ENCODE measurements at regions not wholly inside any gene's neighbourhood (a gene's known extent, or its start where the extent isn't known, plus 50 kb on each side); places are given as distances from the start of the nearest gene placed in this dataset.

DNA sequence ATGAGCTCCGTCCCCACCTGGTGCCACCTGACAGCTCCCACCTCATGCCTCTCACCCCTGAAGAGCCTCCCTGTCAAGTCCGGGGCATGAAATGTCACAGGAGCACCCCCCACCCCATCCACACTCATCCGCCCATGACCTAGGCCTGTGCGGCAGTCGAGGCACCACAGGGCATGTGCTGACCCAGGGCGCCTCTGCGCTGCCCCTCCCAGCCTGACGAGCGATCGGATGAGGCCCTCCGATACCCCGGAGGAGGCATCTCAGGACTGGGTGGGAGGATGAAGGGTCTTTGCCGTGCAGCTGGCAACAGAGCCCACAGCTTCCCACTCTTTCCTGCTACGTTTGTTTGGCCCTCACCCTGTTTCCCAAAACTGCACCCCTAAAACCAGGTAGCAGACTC, 184.4 kb upstream of the TCERG1L start:
- H3K9me3 ChIP-seq: no peaks in the 10 kb centered on the region
- H3K36me3 ChIP-seq: no peaks in the 10 kb centered on the region
- TF ChIP-seq, protein P1, sequence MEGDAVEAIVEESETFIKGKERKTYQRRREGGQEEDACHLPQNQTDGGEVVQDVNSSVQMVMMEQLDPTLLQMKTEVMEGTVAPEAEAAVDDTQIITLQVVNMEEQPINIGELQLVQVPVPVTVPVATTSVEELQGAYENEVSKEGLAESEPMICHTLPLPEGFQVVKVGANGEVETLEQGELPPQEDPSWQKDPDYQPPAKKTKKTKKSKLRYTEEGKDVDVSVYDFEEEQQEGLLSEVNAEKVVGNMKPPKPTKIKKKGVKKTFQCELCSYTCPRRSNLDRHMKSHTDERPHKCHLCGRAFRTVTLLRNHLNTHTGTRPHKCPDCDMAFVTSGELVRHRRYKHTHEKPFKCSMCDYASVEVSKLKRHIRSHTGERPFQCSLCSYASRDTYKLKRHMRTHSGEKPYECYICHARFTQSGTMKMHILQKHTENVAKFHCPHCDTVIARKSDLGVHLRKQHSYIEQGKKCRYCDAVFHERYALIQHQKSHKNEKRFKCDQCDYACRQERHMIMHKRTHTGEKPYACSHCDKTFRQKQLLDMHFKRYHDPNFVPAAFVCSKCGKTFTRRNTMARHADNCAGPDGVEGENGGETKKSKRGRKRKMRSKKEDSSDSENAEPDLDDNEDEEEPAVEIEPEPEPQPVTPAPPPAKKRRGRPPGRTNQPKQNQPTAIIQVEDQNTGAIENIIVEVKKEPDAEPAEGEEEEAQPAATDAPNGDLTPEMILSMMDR (IDR thresholded peaks at IDR 0.05; ENCODE audit: low read depth, low read length): no peak
- no peak overlapping the region for H3K4me3 ChIP-seq (ENCODE audit: low read depth, low read length)
- H3K27me3 ChIP-seq: no peaks in the 10 kb centered on the region
- H3K4me1 ChIP-seq: no peaks in the 10 kb centered on the region
- DNase-seq: no peak

DNA sequence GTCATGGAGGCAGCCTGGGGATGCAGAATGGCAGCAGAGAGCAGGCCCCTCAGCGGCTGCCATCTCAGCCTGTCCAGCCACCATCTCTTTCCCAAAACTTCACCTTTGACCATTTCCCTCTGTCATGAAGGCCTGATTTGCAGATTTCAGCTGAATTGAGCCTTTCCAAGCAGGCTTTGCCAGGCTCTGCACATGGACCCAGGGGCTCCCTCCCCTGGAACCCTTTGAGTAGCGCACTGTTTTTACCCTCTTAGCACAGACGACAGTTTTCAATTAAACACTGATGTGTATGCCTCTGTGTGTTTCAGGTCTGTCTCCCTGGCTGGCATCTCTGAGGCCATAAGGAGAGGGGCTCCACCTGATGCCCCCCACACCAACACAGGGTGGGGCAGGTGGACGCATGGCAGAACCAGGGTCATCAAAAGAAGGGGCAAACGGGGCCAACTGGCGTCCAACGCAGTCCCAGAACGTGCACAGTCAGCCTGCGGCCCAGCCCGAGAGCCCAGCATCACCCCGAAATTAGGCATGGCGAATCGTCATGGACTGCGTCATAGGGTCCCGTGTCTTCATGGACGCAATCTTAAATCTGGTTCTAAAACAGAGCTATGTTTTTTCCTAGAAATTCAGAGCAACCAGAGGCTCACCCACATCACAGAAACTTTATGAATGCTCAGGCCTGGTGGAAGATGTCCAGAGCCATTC, 185.0 kb upstream of the TCERG1L start:
- TF ChIP-seq, protein P1 (IDR thresholded peaks at IDR 0.05; ENCODE audit: low read depth, low read length): no peak

DNA sequence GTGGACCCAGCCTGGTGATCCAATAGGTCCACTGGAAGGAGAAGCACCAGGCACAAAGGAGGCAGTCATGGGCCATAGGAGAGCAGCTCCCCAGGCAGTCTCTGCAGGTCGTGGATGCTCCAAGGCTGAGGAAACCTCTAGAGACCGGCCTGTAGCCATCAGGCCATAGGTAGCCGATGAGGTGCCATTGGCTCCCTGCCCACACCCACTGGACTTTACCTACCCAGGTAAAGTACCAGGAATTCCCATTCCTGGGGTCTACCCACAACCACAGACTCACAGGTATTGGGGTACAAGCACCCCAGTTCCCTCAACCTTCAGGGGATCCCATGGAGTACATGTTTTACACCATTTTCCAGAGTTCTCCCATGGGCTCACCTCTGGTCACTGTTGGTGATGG, 188.0 kb upstream of the TCERG1L start:
- TF ChIP-seq, protein P1 (IDR thresholded peaks at IDR 0.05; ENCODE audit: low read depth, low read length): no peak
- Histone ChIP-seq H3K4me1 (no peaks in the 10 kb centered on the region), H3K9me3 (no peaks in the 10 kb centered on the region), H3K4me3 (ENCODE audit: low read depth, low read length) (no peak overlapping the region), H3K27me3 (no peaks in the 10 kb centered on the region), H3K36me3 (no peaks in the 10 kb centered on the region)
- no peak for DNase-seq

More for the DNA sequence above, 185.0 kb upstream of the TCERG1L start:
- Histone ChIP-seq H3K36me3 (no peaks in the 10 kb centered on the region), H3K4me3 (ENCODE audit: low read depth, low read length) (no peak overlapping the region), H3K27me3 (no peaks in the 10 kb centered on the region), H3K9me3 (no peaks in the 10 kb centered on the region), H3K4me1 (no peaks in the 10 kb centered on the region)
- DNase-seq: no peak

DNA sequence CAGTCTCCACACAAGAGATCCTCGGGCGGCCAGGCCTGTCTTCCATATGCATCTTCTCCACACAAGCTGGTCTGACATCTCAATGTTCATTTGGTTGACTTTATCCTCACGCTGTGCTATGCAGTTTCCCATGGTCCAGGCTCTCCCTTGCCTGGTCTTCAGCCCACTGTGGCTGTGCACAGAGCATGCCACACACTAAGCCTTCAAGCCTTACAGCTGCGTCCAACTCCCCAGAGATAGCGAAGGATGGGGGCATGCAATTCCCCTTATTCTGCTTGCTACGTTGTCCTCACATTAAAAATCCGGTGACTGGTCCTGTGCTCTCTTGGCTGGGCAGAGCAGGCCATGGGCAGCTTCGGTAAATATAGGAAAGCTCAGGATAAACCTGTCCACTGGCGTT, 188.7 kb upstream of the TCERG1L start:
- no peak overlapping the region for H3K4me3 ChIP-seq (ENCODE audit: low read depth, low read length)
- TF ChIP-seq, protein P1 (IDR thresholded peaks at IDR 0.05; ENCODE audit: low read depth, low read length): no peak
- no peaks in the 10 kb centered on the region for H3K36me3 ChIP-seq
- DNase-seq: no peak
- no peaks in the 10 kb centered on the region for H3K4me1 ChIP-seq
- H3K27me3 ChIP-seq: no peaks in the 10 kb centered on the region
- no peaks in the 10 kb centered on the region for H3K9me3 ChIP-seq

DNA sequence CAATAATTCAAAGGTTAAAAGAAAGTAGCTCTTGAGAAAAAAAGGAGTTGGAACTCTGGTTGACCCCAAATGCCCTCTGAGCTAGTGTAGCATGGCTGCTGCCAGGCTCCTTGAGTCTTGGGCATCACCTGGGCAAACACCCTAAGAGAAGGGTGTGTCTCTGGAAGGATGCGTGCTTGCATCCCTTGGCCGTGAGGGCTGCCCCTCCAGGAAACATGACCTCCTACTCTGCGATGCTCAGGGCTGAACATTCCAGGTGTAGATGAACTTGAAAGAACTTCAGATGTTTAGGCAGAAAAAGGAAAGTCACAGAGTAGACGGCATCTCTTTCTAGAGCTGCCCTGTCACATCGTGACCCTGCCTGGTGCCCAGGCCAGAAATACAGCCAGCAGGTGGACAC, 189.4 kb upstream of the TCERG1L start:
- H3K36me3 ChIP-seq: no peaks in the 10 kb centered on the region
- DNase-seq: no peak
- H3K27me3 ChIP-seq: no peaks in the 10 kb centered on the region
- TF ChIP-seq, protein P1 (IDR thresholded peaks at IDR 0.05; ENCODE audit: low read depth, low read length): no peak
- no peaks in the 10 kb centered on the region for H3K4me1 ChIP-seq
- no peaks in the 10 kb centered on the region for H3K9me3 ChIP-seq
- H3K4me3 ChIP-seq (ENCODE audit: low read depth, low read length): no peak overlapping the region

DNA sequence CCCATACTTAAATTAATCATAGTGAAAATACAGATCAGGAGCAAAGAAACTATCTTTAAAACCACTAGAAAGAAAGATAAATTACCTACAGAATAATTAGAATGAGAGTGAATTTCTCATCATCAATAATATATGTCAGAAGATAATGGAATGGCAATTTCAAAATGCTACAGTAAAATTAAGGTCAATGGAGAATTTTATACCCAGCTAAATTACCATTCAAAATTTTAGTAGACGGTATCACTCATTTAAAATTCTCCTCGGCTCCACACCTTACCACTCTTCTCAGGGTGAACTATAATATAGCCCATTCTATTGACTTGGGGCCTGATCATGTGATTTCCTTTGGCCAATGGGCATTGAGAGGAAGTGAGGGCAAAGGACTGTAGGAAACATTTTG, 192.5 kb upstream of the TCERG1L start:
- H3K4me3 ChIP-seq (ENCODE audit: low read depth, low read length): no peak overlapping the region
- H3K9me3 ChIP-seq: no peaks in the 10 kb centered on the region
- no peaks in the 10 kb centered on the region for H3K4me1 ChIP-seq
- H3K27me3 ChIP-seq: no peaks in the 10 kb centered on the region
- H3K36me3 ChIP-seq: no peaks in the 10 kb centered on the region
- no peak for DNase-seq
- TF ChIP-seq, protein P1 (IDR thresholded peaks at IDR 0.05; ENCODE audit: low read depth, low read length): no peak

All from BE2C (cell line).